GM12878 (cell line): ENCODE measurements at regions not wholly inside any gene's neighbourhood (a gene's known extent, or its start where the extent isn't known, plus 50 kb on each side); places are given as distances from the start of the nearest gene placed in this dataset.

Experiments used
- ATAC-seq: fragments of 200-7000 bp; cut with Tn5 transposase; 3 replicates; pipeline ENCODE4 v1.9.1; 2020; ENCODE audit warnings: mild to moderate bottlenecking, moderate library complexity
- BruUV-seq: library from RNA; stranded (reverse); fragments of 400-500 nt; replicated peaks from 2 replicates; lab custom pipeline; 2021; lab: Mats Ljungman, UMichigan
- CTCF ChIA-PET: fragments of 300-600 bp; sonication (Branson Sonifier 250); formaldehyde crosslinking; extraction: SDS; loops from one replicate; lab custom pipeline; 2021; ENCODE audit warnings: inconsistent platforms; lab: Yijun Ruan, JAX
- POLR2A ChIA-PET: fragments of 350-600 bp; formaldehyde crosslinking; extraction: SDS; loops from one replicate; lab custom pipeline; 2021; ENCODE audit warnings: inconsistent platforms; lab: Charles Lee
- RAD21 ChIA-PET: fragments of 300-600 bp; sonication (Branson Sonifier 250); formaldehyde crosslinking; loops from one replicate; lab custom pipeline; 2023; ENCODE audit warnings: antibody characterized with exemption; ENCODE audit not compliant: unreplicated experiment; lab: Charles Lee
- SMC1A ChIA-PET: fragments of 300-600 bp; sonication (Branson Sonifier 250); formaldehyde crosslinking; loops from one replicate; lab custom pipeline; 2023; ENCODE audit not compliant: unreplicated experiment, uncharacterized antibody; lab: Charles Lee
- DNase-seq: peaks from one replicate; pipeline ENCODE4 v3.0.0-alpha.2; 2011; ENCODE audit warnings: low read depth, low spot score
- FAIRE-seq: peaks from 3 replicates; lab custom pipeline; 2011; peaks lifted over from hg19 to GRCh38; lab: Jason Lieb, UNC
- H2AFZ ChIP-seq: 2 replicates; pipeline ENCODE4 v1.6.0; 2011; ENCODE audit warnings: low read depth, low read length, control low read depth; ENCODE audit not compliant: control insufficient read depth
- H3K27ac ChIP-seq: 2 replicates; pipeline ENCODE4 v1.5.1; 2011; ENCODE audit warnings: control low read depth; ENCODE audit not compliant: control insufficient read depth, insufficient read depth
- H3K27me3 ChIP-seq, 2 experiments: replicated peaks in 1 of 2; 2 replicates each; pipeline versions ENCODE4 v1.6.0 to v1.6.1; 2011; ENCODE audit warnings: low read length in 1 of 2; ENCODE audit not compliant: control insufficient read depth in 2 of 2, insufficient read depth in 2 of 2
- H3K36me3 ChIP-seq, 2 experiments: 2 replicates each; pipeline ENCODE4 v1.5.1; 2011; ENCODE audit warnings: low read length in 1 of 2; ENCODE audit not compliant: control insufficient read depth in 2 of 2, insufficient read depth in 2 of 2
- H3K4me1 ChIP-seq: 2 replicates; pipeline ENCODE4 v1.6.1; 2011; ENCODE audit warnings: mild to moderate bottlenecking, low read length, moderate library complexity, mixed read lengths; ENCODE audit not compliant: control insufficient read depth, insufficient read depth
- H3K4me2 ChIP-seq: 2 replicates; pipeline ENCODE4 v1.6.0; 2011; ENCODE audit warnings: control low read depth; ENCODE audit not compliant: control insufficient read depth, insufficient read depth
- H3K4me3 ChIP-seq: fragments of 200-600 bp; sonication (generic); 2 replicates; pipeline ENCODE4 v1.5.1; 2016
- H3K79me2 ChIP-seq: 2 replicates; pipeline ENCODE4 v1.6.0; 2011; ENCODE audit warnings: low read length; ENCODE audit not compliant: control insufficient read depth, insufficient read depth
- H3K9ac ChIP-seq: 2 replicates; pipeline ENCODE4 v1.8.0; 2011; ENCODE audit warnings: low read length, control low read depth, mixed read lengths; ENCODE audit not compliant: control insufficient read depth, insufficient read depth
- H3K9me3 ChIP-seq: replicated peaks from 3 replicates; pipeline ENCODE4 v1.5.1; 2011; ENCODE audit warnings: mild to moderate bottlenecking, low read length; ENCODE audit not compliant: control insufficient read depth, insufficient read depth
- H4K20me1 ChIP-seq: 2 replicates; pipeline ENCODE4 v1.6.0; 2011; ENCODE audit not compliant: control insufficient read depth, insufficient read depth
- BHLHE40 ChIP-seq, 2 experiments: fragments of 450-650 bp in 1 of 2; IDR thresholded peaks; 2 replicates each; pipeline ENCODE4 v1.6.1; 2011 to 2017; ENCODE audit warnings: low read depth in 2 of 2, borderline replicate concordance in 1 of 2, improper control_type of control experiment in 1 of 2, low read length in 1 of 2, mild to moderate bottlenecking in 1 of 2
- CEBPB ChIP-seq, 2 experiments: fragments of 150-350 bp in 1 of 2; IDR thresholded peaks; 2 replicates each; pipeline ENCODE4 v1.6.1; 2012 to 2014; ENCODE audit warnings: low read depth in 2 of 2, low read length in 2 of 2, borderline replicate concordance in 1 of 2, inconsistent platforms in 1 of 2
- E2F4 ChIP-seq: IDR thresholded peaks from 2 replicates; pipeline ENCODE4 v1.6.1; 2012; ENCODE audit warnings: low read depth, low read length, improper control_type of control experiment
- MEF2A ChIP-seq: IDR thresholded peaks from 2 replicates; pipeline ENCODE4 v1.6.1; 2011; ENCODE audit warnings: low read depth, mild to moderate bottlenecking, low read length, moderate library complexity; ENCODE audit not compliant: insufficient read depth
- MYB ChIP-seq: fragments of 150-350 bp; IDR thresholded peaks from 2 replicates; pipeline ENCODE4 v1.6.1; 2014; ENCODE audit warnings: mild to moderate bottlenecking, low read depth, low read length, borderline replicate concordance
- MYC ChIP-seq: IDR thresholded peaks from 2 replicates; pipeline ENCODE4 v1.6.1; 2011; ENCODE audit warnings: mild to moderate bottlenecking, low read length, moderate library complexity, inconsistent platforms; ENCODE audit not compliant: insufficient read depth, insufficient replicate concordance, insufficient read length, severe bottlenecking
- NFXL1 ChIP-seq: fragments of 450-650 bp; IDR thresholded peaks from 2 replicates; pipeline ENCODE4 v1.6.1; 2017; ENCODE audit warnings: antibody characterized with exemption, mild to moderate bottlenecking, borderline replicate concordance
- NFYA ChIP-seq: IDR thresholded peaks from 2 replicates; pipeline ENCODE4 v1.6.1; 2011; ENCODE audit warnings: low read depth, mild to moderate bottlenecking, low read length, improper control_type of control experiment, borderline replicate concordance
- PKNOX1 ChIP-seq: fragments of 450-650 bp; IDR thresholded peaks from 2 replicates; pipeline ENCODE4 v1.6.1; 2016; ENCODE audit warnings: mild to moderate bottlenecking
- PRDM15 ChIP-seq: fragments of 450-650 bp; formaldehyde crosslinking; IDR thresholded peaks from 2 replicates; pipeline ENCODE4 v1.4.0; 2020; ENCODE audit warnings: mild to moderate bottlenecking, moderate library complexity
- RELA ChIP-seq: fragments of 450-650 bp; IDR thresholded peaks from 2 replicates; pipeline ENCODE4 v1.8.0; 2014; ENCODE audit warnings: borderline replicate concordance; ENCODE audit not compliant: partially characterized antibody
- REST ChIP-seq: IDR thresholded peaks from 2 replicates; pipeline ENCODE4 v1.6.1; 2012; ENCODE audit warnings: mild to moderate bottlenecking, low read depth, low read length
- STAT3 ChIP-seq: IDR thresholded peaks from 2 replicates; pipeline ENCODE4 v1.6.1; 2011; ENCODE audit warnings: low read depth, low read length, improper control_type of control experiment
- TCF12 ChIP-seq: IDR thresholded peaks from 2 replicates; pipeline ENCODE4 v1.6.1; 2011; ENCODE audit warnings: low read depth, mild to moderate bottlenecking, low read length
- WGBS: methylation state at CpG from one replicate; pipeline ENCODE4 v1.1.6; 2016; ENCODE audit warnings: low lambda C conversion rate; ENCODE audit not compliant: insufficient replicate concordance, insufficient coverage; ENCODE audit errors: missing lambda C conversion rate; 5-methylcytosine and 5-hydroxymethylcytosine counted together
- in situ Hi-C: fragments of 300-500 bp; cut with MboI; formaldehyde crosslinking; loops from 9 replicates; pipeline ENCODE4 v1.14.3; 2018; ENCODE audit warnings: mixed read lengths
- intact Hi-C: fragments of 100-400 bp; cut with micrococcal nuclease; formaldehyde crosslinking; loops from one replicate; pipeline ENCODE4 v1.14.2; 2022; ENCODE audit not compliant: unreplicated experiment

- no peaks in the 10 kb centered on the region for H3K27me3 ChIP-seq
- no peak for ATAC-seq
- DNase-seq: no peak
- no peaks in the 10 kb centered on the region for H4K20me1 ChIP-seq
- 0% methylated on average over 4 of the region's 4 CpGs for WGBS
- ChIA-PET RAD21 (no interaction called here), POLR2A (interaction anchor here (0.5 kb wide), 1 partner anchor 9 kb away, joined by 7 read pairs; no protein-coding TSS in a partner anchor), CTCF (no interaction called here), SMC1A (interaction anchor here (2.0 kb wide), 1 partner anchor 24 kb away, joined by 6 read pairs; no protein-coding TSS in a partner anchor)
- H3K4me2 ChIP-seq: no peak overlapping the region
- no peak for FAIRE-seq
- no peak for TF ChIP-seq STAT3
- no peak for TF ChIP-seq MYB
- TF ChIP-seq E2F4: no peak
- TF ChIP-seq NFYA: no peak
- no peak for TF ChIP-seq NFXL1
- no peak for TF ChIP-seq MEF2A
- TF ChIP-seq RELA: no peak
- TF ChIP-seq TCF12: no peak
- TF ChIP-seq CEBPB (IDR thresholded peaks at IDR 0.05; ENCODE audit: borderline replicate concordance in 1 of 2, low read depth in 2 of 2, low read length in 2 of 2): no peak
- TF ChIP-seq PRDM15: no peak
- no peak for TF ChIP-seq PKNOX1
- no peak for TF ChIP-seq MYC
- no peak for TF ChIP-seq REST
- TF ChIP-seq BHLHE40 (IDR thresholded peaks at IDR 0.05; ENCODE audit: borderline replicate concordance in 1 of 2, low read depth in 2 of 2, low read length in 1 of 2): no peak
- in situ Hi-C loops (no loop called here), intact Hi-C loops (no loop called here)
- no peak overlapping the region for H2AFZ ChIP-seq
- no peaks in the 10 kb centered on the region for H3K36me3 ChIP-seq
- no peaks in the 10 kb centered on the region for H3K79me2 ChIP-seq
- no TSS peak for BruUV-seq
- H3K9me3 ChIP-seq: no peaks in the 10 kb centered on the region
- no peak overlapping the region for H3K9ac ChIP-seq
- no peak overlapping the region for H3K27ac ChIP-seq
- peaks cover 6% of the 10 kb centered on the region; the same call in 1 of the 2 replicates for H3K4me1 ChIP-seq
- H3K4me3 ChIP-seq: no peak overlapping the region
Observed at GRCh38 chr2:228589115-228589514, 407.6 kb upstream of the SPHKAP start.
